Daoy (cell line): ENCODE measurements at regions not wholly inside any gene's neighbourhood (a gene's known extent, or its start where the extent isn't known, plus 50 kb on each side); places are given as distances from the start of the nearest gene placed in this dataset.
"Not testable (repeated sequence)": the region's sequence is repeated elsewhere in the genome, so short reads cannot be mapped to it uniquely, and the experiment has no call there.

Experiments
- DNase-seq: peaks from one replicate; pipeline ENCODE4 v3.0.0-alpha.2; 2015; ENCODE audit warnings: low read depth

DNA sequence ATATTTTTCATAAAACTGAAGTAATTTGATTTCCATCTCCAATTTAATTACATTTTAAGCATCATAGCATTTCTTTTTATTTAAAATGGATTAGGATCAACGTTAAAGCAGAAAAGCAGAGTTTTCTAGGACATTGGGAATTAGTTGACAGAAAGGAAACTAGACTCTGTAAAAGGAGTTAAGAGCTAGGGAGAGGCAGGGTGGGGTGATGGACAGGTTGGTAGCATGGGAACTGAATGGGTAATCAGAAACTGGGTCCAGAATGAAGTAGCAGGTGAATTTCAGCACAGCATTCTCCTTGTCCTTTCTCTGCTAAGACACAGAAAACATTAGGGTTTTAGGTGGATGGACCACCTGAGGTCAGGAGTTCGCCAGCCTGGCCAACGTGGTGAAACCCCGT lies 97.6 kb downstream of the ANAPC4 start:
- DNase-seq, result no peak

DNA sequence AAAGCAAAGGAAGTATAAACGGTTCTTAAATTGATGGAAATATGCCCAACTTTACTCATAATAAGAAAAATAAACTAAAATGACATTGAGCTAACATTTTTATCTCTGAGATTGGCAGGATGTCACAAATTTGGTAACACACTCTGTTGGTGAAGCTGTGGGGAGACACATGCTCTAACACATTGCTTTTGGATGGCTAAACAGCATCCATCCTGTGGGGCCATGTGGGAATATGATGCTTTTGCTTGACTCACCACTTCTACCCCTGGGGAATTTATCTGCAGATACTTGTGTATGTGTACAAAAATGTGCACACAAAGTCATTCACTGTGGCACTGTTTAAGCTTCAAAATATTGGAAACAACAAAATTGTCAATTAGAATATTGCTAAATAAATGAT lies 100.2 kb downstream of the ANAPC4 start:
- no peak for DNase-seq

DNA sequence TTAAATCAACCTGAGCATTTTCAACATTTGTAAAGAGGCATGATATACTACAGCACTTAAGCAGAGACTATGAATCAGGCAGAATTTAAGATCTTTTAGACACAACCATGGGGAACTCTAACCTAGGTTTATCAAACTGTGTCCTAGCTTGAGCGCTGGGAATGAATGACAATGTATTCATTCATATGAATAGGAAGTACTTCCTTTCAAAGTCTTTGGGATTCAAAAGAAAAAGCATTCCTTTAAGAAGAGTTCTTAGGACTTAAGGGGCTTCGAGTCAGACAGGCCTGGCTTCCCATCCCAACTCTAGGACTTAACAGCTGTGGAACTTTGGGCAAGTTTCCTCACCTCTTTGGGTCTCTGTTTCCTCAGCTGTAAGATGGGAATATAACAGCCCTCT lies 104.6 kb downstream of the ANAPC4 start:
- no peak for DNase-seq

DNA sequence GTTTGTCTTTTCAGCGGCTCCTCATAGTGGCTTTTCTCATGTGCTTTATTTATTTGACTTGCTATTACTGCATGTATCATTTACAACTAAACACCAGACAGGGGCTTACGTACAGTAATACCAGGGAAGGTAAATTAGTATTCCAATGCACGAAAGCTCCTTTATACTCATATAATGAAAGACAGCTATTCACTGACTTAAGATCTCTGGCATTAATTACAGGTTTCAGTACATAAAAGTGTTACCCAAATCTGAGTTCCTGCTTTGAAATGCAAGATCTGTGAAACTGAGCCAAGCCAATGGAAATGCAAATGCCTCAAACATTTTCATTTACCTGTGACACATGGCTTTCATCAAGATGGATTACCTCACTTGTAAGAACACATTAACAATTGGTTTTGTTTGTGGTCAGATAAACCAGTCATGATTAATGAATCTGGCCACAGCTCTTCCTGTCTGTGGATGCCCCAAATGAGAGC lies 107.2 kb downstream of the ANAPC4 start:
- peak; percentile 45 for DNase-seq

DNA sequence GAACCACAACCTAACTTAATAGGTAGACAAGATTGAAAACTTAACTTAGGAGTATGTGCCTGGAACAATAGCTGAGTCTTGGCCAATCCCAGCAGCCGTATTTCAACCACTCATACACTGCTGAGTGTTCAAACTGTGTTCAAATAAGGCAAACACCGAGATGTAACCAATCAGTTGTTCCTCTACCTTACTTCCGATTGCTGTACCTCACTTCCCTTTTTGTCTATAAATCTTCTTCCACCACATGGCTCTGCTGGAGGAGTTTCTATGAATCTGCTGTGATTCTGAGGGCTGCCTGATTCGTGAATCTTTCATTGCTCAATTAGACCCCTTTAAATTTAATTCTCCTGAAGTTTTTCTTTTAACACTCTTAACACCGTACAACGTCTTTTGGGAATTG lies 108.0 kb downstream of the ANAPC4 start:
- no peak for DNase-seq

DNA sequence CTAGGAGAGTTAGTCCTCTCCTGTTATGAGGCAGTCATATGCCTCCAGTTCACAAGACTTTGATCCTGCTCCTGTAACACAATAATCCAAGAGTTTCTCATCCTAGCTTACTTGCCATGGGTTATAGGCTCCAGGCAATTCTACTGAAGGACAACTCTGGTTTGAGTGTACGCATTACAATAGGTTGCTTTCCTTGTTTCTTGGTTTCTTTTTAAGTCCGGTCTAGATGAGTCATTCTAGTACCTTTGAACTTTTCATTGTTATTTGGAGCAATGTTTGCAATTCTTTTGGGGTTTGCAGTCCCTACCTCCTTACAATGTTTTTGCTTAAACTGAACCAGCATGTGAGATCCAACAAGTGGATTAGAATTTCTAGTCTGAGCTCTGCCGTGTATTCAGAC lies 109.1 kb downstream of the ANAPC4 start:
- DNase-seq, result no peak

DNA sequence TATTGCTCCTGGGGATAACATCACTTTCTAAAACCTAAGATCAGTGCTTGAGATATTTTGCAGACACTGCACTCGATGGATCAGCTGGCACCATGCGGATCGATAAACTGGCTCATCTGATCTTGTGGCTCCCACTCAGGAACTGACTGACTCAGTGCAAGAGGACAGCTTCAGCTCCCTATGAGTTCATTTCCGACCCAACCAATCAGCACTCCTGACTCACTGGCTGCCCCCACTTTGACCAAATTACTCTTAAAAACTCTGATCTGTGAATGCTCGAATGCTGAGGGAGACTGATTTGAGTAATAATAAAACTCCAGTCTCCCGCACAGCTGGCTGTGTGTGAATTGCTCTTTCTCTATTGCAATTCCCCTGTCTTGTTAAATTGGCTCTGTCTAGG lies 110.1 kb downstream of the ANAPC4 start:
- DNase-seq, result no peak

DNA sequence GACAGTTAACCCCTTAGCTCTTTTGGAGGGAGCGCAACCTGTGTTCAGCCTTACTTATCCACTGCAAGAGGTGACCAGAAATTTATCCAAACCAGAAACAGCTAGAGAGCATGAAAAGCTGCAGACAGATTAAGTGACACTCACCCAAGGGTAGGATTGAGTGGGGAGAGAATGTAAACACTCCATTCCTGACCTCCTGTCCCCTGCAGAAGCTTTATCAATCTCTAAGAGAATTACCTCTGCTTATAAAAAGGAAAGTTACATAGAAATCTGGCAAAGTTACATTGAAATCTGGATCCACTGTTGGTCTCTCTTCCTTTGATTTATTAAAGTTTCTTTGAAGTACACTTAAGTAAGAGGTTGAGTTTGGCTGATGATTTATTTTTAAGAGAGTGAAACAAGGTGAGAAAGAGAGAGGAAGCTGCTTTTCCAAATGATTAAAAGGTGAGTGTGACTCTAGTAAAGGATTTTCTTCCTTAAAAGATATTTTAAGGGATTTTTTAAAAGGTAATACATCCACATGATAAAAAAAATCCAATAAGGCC lies 112.3 kb downstream of the ANAPC4 start:
- DNase-seq, result no peak

DNA sequence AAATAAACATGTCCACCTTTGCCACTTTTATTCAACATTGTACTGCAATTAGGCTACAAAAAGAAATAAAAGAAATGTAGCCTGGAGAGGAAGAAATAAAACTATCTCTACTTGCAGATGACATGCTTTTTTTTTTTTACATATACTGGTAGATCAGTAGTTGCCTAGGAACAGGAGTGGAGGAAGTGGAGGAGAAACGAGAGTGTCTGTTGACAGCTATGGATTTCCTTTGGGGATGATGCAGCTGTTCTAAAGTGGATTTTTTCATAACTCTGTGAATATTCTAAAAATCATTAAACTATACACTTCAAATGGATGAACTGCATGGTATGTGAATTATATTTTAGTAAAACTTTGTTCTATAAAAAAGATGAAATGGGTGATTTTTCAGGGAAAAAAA lies 116.4 kb downstream of the ANAPC4 start:
- DNase-seq, result no peak

DNA sequence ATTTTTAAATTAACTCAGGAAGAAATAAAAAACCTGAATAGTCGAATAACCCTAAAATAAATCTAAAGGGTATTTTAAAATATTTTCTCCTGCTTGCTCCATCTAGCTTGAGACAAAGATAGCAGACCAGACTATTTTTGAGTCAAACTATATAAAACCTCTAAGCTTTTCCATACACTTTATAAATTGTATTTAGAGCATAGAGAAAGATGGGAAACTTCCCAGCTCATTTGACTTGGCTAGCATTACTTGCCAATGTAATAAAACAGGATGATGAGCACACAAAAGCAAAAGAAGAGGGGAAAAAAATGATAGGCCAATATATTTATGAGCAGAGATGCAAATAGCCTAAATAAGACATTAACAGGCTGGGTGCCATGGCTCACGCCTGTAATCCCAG lies 117.1 kb downstream of the ANAPC4 start:
- no peak for DNase-seq

DNA sequence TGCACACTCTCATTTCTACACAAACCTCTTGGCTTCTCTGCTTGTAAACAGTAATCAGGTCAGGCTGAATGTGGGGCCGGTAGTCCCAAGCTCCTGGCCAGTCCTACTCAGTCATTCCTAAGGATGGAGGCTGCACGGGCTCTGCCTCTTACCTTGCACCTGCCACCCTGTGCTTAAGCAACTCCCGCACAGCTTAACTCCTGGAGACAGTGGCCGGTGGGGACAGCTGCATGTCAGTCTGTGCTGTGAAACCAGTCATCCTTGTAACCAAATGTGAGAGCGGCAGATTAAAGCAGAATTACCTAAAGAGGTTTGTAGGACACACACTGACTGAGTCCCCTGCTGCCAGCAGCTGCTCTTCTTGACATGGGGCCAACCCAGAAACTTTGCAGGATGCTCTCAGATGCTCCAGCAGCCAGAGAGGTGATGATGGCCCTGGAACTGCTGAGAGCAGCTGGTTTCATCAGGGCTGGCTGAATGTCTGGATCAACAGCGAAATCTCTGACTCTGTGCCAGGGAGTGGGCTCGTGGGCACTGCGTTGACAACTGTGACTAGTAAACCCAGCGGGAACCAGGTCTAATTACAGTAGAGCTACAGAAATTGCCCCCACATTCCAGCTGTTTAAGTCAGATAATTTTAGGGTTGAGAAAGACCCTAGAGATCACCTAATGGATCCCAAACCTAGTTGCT lies 123.7 kb downstream of the ANAPC4 start:
- DNase-seq, result peak; percentile 22

DNA sequence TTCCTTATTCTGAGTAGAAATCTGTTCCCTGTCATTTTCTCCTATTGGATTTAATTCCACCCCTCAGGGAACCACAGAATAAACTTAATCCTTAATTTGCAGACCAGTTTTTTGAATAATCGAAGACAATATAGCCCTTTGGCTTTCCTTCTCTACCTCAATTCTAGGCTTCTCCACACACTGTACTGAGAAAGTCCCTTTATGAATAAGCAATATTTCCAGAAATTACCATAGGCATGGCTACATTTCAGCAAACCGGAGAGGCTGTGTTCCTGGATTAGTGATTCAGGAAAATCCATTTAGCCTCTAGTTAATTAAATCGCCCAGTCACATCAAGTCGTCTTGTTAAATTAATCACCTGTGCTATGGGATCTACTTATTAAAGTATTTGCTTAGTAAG lies 125.1 kb downstream of the ANAPC4 start:
- DNase-seq, result no peak

DNA sequence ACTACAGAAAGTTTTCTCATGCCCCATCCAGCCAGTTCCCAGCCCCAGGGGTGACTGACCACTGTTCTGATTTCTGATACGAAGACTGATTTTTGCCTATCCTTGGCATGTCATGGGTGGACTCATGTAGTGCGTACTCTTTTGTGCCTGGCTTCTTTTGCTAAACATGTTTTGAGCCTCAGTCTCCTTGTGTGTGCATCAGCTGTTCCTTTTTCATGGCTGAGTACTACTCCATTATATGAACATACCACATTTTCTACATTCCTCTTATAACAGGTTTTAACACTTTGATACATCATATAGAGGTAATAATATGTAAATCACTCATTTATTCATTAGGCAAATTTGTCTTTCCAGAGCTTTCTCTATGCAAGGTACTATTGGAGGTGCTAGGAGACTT lies 126.7 kb downstream of the ANAPC4 start:
- DNase-seq, result no peak

DNA sequence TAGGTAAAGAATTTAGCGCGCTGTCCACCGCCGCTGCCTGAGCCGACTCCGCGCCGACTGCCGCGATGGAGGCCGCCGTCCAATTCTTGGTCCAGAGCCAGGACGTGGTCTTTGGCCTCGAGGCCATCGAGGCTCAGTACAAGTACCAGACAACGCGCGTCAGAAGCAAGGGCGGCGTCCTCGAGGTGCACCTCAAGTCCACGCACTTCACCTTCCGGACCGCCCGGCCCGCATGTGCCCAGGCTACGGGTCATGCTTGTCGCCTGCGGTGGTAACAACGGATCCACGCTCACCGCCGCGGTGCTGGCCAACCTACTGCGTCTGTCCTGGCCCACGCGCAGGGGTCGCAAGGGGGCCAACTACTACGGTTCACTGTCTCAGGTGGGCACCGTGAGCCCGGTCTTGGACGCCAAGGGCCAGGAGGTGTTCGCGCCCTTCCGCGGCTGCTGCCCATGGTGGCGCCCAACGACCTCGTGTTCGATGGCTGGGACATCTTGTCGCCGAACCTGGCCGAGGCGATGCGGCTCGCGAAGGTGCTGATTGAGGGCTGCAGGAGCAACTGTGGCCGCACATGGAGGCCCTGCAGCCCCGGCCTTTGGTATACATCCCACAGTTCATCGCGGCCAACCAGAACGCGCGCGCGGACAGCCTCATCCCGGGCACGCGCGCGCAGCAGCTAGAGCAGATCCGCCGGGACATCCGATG lies 128.0 kb downstream of the ANAPC4 start:
- DNase-seq, result no peak

DNA sequence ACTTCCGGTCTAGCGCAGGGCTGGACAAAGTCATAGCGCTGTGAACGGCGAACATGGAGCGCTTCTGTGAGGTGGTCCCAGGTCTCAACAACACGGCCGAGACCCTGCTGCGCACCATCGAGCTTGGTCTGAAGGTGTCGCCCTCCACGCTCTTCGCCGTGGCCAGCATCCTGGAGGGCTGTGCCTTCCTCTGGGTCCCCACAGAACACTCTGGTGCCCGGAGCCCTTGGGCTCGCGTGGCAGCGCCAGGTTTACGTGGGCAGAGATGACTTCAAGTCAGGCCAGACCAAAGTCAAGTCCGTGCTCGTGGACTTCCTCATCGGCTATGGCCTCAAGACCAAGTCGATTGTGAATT lies 128.6 kb downstream of the ANAPC4 start:
- no peak for DNase-seq

DNA sequence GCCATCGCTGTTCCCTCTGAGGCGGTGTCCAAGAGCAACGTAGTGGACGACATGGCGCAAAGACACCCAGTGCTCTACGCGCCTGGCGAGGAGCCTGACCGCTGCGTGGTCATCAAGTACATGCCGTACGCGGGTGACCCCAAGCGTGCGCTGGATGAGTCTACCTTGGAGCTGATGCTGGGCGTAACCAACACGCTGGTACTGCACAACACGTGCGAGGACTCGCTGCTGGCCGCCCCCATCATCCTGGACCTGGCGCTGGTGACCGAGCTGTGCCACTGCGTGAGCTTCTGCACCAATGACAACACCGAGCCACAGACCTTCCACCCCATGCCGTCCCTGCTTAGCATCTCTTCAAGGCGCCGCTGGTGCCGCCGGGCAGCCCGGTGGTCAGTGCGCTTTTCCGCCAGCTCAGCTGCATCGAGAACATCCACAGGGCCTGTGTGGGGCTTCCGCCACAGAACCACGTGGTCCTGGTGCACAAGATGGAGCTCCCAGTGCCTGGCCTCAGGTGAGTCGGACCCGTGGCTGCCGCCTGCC lies 129.0 kb downstream of the ANAPC4 start:
- no peak for DNase-seq

DNA sequence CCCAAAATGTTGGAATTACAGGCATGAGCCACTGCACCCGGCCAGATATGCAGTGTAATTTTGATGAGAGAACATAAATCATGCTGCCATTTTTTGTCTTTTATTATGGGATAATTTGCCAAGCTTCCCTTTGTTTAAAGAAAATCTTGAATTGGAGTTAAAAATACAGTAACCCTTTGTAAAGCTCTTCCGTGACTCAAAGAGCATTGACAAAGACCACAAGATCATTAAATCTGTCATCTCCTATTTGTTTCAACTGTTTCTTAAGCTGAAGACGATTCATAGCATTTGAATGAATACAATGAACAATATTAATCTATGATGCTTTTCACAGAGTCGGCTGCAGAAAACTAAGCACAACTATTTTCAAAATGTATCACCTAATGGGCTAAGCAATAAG lies 132.6 kb downstream of the ANAPC4 start:
- DNase-seq, result no peak

DNA sequence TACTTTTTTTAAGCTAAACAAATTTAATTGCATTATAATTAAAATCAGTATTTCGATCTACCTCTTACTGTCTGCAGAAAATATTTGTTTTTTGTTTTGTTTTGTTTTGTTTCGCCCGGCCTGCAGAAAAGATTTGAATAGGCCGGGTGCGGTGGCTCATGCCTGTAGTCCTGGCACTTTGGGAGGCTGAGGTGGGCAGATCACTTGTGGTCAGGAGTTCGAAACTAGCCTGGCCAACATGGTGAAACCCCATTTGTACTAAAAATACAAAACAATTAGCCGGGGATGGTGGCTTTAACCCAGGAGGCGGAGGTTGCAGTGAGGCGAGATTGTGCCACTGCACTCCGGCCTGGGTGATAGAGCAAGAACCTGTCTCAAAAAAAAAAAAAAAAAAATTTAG lies 134.8 kb downstream of the ANAPC4 start:
- not testable (repeated sequence) for DNase-seq

DNA sequence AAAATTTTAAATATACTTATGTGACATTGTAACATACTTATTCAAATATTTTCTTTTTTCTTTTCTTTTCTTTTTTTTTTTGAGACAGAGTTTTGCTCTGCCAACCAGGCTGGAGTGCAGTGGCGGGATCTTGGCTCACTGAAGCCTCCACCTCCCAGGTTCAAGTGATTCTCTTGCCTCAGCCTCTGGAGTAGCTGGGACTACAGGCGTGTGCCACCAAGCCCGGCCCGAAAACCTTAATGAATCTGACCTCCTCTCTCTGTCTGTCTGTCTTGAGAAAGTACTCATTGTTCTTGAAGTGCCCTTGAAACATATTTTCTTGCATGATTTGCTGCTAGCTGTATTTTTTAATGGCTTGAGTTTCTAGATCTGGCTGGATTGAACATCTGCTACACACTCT lies 136.8 kb downstream of the ANAPC4 start:
- DNase-seq, result no peak

DNA sequence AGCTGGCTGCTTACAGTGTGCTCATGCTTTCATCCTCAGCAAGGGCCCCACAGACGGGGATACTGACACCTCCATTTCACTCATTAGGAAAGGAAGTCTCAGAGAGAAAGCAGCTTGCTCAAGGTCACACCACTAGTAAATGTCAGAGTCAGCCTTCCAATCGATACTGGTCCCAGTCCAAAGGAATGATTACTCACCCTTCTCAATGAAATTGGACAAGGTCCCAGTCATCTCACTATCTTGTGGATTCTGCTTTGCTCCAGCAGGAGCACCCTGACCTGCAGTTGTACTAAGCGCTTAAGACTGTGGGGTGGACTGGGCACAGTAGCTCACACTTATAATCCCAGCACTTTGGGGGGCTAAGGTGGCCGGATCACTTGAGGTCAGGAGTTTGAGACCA lies 132.2 kb upstream of the SLC34A2 start:
- no peak for DNase-seq

DNA sequence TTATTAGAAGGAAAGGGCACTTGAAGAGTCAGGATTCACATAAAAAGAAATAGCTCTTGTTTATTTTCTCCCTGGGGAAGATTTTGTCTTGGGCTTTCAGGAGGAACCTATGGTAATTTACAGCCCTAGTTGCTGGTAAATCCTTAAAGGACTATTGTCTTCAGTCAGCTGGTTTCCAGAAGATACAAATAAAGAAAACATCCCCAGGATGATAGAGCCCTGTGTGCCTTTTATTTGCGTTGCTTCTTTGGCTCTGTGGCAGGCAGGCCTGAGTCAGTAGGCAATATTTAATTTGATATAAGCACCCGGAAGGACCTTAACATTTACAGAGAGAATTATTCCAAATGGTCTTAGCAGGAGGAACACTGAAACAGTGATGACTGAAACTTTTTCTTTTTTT lies 131.0 kb upstream of the SLC34A2 start:
- DNase-seq, result no peak

DNA sequence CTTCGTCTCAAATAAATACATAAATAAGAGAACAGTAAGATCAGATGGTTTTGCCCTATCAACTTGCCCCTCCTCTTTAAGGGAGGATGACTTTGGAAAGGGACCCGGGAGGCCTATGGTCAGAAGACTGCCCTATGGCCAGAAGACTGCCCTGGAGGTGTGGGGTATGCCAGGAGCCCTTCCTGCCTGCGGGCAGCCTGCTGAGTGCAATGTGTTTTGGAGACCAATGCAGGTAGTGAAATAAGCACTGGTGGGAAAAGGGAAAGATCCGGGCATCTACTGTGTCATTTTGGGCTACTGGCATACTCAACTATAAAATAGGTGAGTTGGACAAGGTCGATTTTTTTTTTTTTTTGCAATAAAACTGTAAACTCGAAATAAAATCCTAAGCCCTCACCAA lies 129.8 kb upstream of the SLC34A2 start:
- DNase-seq, result no peak

DNA sequence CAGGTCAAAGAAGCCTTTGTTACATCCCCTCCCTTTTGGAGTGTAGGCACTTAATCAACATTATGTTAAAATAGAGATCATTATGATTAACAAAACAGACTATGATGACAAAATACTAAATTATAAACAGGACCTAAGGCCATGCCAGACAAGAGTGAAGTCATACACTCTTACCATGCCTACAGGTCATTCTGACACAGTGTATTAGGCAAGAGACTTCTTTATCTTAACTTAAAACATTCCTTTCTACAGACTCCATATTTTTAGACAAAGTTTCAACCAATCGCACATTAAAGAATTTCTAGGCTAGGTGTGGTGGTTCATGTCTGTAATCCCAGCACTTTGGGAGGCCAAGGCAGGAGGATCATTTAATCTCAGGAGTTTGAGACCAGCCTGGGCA lies 128.6 kb upstream of the SLC34A2 start:
- no peak for DNase-seq
